ENCODE measurements at regions not wholly inside any gene's neighbourhood (a gene's known extent, or its start where the extent isn't known, plus 50 kb on each side); places are given as distances from the start of the nearest gene placed in this dataset.

GRCh38 chr6:43861212-43861894 lies 91.3 kb downstream of the VEGFA start:
- peaks cover 5% of the 10 kb centered on the region for H3K27me3 Mint-ChIP-seq
- H3K27ac Mint-ChIP-seq, result no peak overlapping the region
- H3K4me1 Mint-ChIP-seq, result no peaks in the 10 kb centered on the region
- H3K9me3 Mint-ChIP-seq, result no peaks in the 10 kb centered on the region
- intact Hi-C loops (cut with micrococcal nuclease), result no loop called here
- DNase-seq, result no peak
- no peak overlapping the region for H3K4me3 Mint-ChIP-seq
- H3K36me3 Mint-ChIP-seq (ENCODE audit: low read depth), result no peaks in the 10 kb centered on the region

GRCh38 chr6:43860285-43860684 lies 90.3 kb downstream of the VEGFA start:
- Mint-ChIP-seq H3K4me1 (no peaks in the 10 kb centered on the region), H3K4me3 (no peak overlapping the region), H3K9me3 (no peaks in the 10 kb centered on the region), H3K27me3 (peaks cover 5% of the 10 kb centered on the region), H3K27ac (no peak overlapping the region), H3K36me3 (ENCODE audit: low read depth) (no peaks in the 10 kb centered on the region)
- intact Hi-C loops (cut with micrococcal nuclease), result no loop called here
- no peak for DNase-seq

- no peak for DNase-seq
- no peaks in the 10 kb centered on the region for H3K36me3 Mint-ChIP-seq (ENCODE audit: low read depth)
- intact Hi-C loops (cut with micrococcal nuclease), result no loop called here
- no peak overlapping the region for H3K27ac Mint-ChIP-seq
- no peaks in the 10 kb centered on the region for H3K4me1 Mint-ChIP-seq
- no peaks in the 10 kb centered on the region for H3K9me3 Mint-ChIP-seq
- peaks cover 5% of the 10 kb centered on the region for H3K27me3 Mint-ChIP-seq
- H3K4me3 Mint-ChIP-seq, result no peak overlapping the region
Observed at GRCh38 chr6:43859213-43859612, 89.2 kb downstream of the VEGFA start.

- intact Hi-C loops (cut with micrococcal nuclease), result no loop called here
- Mint-ChIP-seq H3K36me3 (ENCODE audit: low read depth) (no peaks in the 10 kb centered on the region), H3K4me3 (no peak overlapping the region), H3K27me3 (peaks cover 2% of the 10 kb centered on the region), H3K4me1 (no peaks in the 10 kb centered on the region), H3K27ac (no peak overlapping the region), H3K9me3 (no peaks in the 10 kb centered on the region)
- DNase-seq, result no peak
Observed at GRCh38 chr6:43858161-43859153, 88.4 kb downstream of the VEGFA start.

GRCh38 chr6:43856005-43856765 lies 86.2 kb downstream of the VEGFA start:
- Mint-ChIP-seq H3K36me3 (ENCODE audit: low read depth) (no peaks in the 10 kb centered on the region), H3K9me3 (no peaks in the 10 kb centered on the region), H3K27ac (no peak overlapping the region), H3K4me1 (no peaks in the 10 kb centered on the region), H3K4me3 (no peak overlapping the region), H3K27me3 (no peaks in the 10 kb centered on the region)
- intact Hi-C loops (cut with micrococcal nuclease), result no loop called here
- no peak for DNase-seq

- H3K27ac Mint-ChIP-seq, result no peak overlapping the region
- H3K36me3 Mint-ChIP-seq (ENCODE audit: low read depth), result no peaks in the 10 kb centered on the region
- H3K27me3 Mint-ChIP-seq, result no peaks in the 10 kb centered on the region
- no peaks in the 10 kb centered on the region for H3K4me1 Mint-ChIP-seq
- H3K4me3 Mint-ChIP-seq, result no peak overlapping the region
- DNase-seq, result no peak
- H3K9me3 Mint-ChIP-seq, result no peaks in the 10 kb centered on the region
- intact Hi-C loops (cut with micrococcal nuclease), result no loop called here
Observed at GRCh38 chr6:43855247-43855646, 85.2 kb downstream of the VEGFA start.

- H3K4me1 Mint-ChIP-seq, result no peaks in the 10 kb centered on the region
- no peak for DNase-seq
- intact Hi-C loops (cut with micrococcal nuclease), result no loop called here
Observed at GRCh38 chr6:43853066-43853650, 83.1 kb downstream of the VEGFA start.

GRCh38 chr6:43852350-43852864 lies 82.4 kb downstream of the VEGFA start:
- Mint-ChIP-seq H3K4me1 (no peaks in the 10 kb centered on the region), H3K36me3 (ENCODE audit: low read depth) (no peaks in the 10 kb centered on the region), H3K27me3 (peaks cover 4% of the 10 kb centered on the region), H3K9me3 (no peaks in the 10 kb centered on the region), H3K4me3 (no peak overlapping the region), H3K27ac (no peak overlapping the region)
- intact Hi-C loops (cut with micrococcal nuclease), result no loop called here
- DNase-seq, result no peak

More at GRCh38 chr6:43853066-43853650, 83.1 kb downstream of the VEGFA start:
- H3K27ac Mint-ChIP-seq, result no peak overlapping the region
- no peaks in the 10 kb centered on the region for H3K36me3 Mint-ChIP-seq (ENCODE audit: low read depth)
- H3K27me3 Mint-ChIP-seq, result no peaks in the 10 kb centered on the region
- no peaks in the 10 kb centered on the region for H3K9me3 Mint-ChIP-seq
- H3K4me3 Mint-ChIP-seq, result no peak overlapping the region

GRCh38 chr6:43851204-43851865 lies 81.3 kb downstream of the VEGFA start:
- no peaks in the 10 kb centered on the region for H3K4me1 Mint-ChIP-seq
- no peaks in the 10 kb centered on the region for H3K36me3 Mint-ChIP-seq (ENCODE audit: low read depth)
- intact Hi-C loops (cut with micrococcal nuclease), result no loop called here
- no peak for DNase-seq
- no peak overlapping the region for H3K27ac Mint-ChIP-seq
- H3K9me3 Mint-ChIP-seq, result no peaks in the 10 kb centered on the region
- H3K4me3 Mint-ChIP-seq, result no peak overlapping the region
- H3K27me3 Mint-ChIP-seq, result peaks cover 5% of the 10 kb centered on the region

GRCh38 chr6:43850314-43851203 lies 80.5 kb downstream of the VEGFA start:
- intact Hi-C loops (cut with micrococcal nuclease), result no loop called here

GRCh38 chr6:43849844-43850243 lies 79.8 kb downstream of the VEGFA start:
- Mint-ChIP-seq H3K9me3 (no peaks in the 10 kb centered on the region), H3K36me3 (ENCODE audit: low read depth) (no peaks in the 10 kb centered on the region), H3K4me3 (no peak overlapping the region), H3K27ac (no peak overlapping the region), H3K27me3 (peaks cover 9% of the 10 kb centered on the region), H3K4me1 (no peaks in the 10 kb centered on the region)
- DNase-seq, result no peak
- intact Hi-C loops (cut with micrococcal nuclease), result no loop called here

More at GRCh38 chr6:43850314-43851203, 80.5 kb downstream of the VEGFA start:
- Mint-ChIP-seq H3K36me3 (ENCODE audit: low read depth) (no peaks in the 10 kb centered on the region), H3K4me1 (no peaks in the 10 kb centered on the region), H3K4me3 (no peak overlapping the region), H3K27me3 (peaks cover 5% of the 10 kb centered on the region), H3K27ac (no peak overlapping the region), H3K9me3 (no peaks in the 10 kb centered on the region)
- DNase-seq, result no peak

- Mint-ChIP-seq H3K27me3 (peaks cover 15% of the 10 kb centered on the region), H3K4me1 (no peaks in the 10 kb centered on the region), H3K4me3 (no peak overlapping the region), H3K36me3 (ENCODE audit: low read depth) (no peaks in the 10 kb centered on the region), H3K9me3 (no peaks in the 10 kb centered on the region), H3K27ac (no peak overlapping the region)
- no peak for DNase-seq
- intact Hi-C loops (cut with micrococcal nuclease), result no loop called here
Observed at GRCh38 chr6:43848671-43849391, 78.8 kb downstream of the VEGFA start.
